ENCODE measurements at regions not wholly inside any gene's neighbourhood (a gene's known extent, or its start where the extent isn't known, plus 50 kb on each side); places are given as distances from the start of the nearest gene placed in this dataset.

- DNase-seq: no peak
Observed at GRCh38 chr18:40075616-40076015, 1879.4 kb upstream of the PIK3C3 start.

- no peak for DNase-seq
Observed at GRCh38 chr18:40072761-40073160, 1882.3 kb upstream of the PIK3C3 start.

GRCh38 chr18:40066368-40066767 lies 1888.7 kb upstream of the PIK3C3 start:
- no peak for DNase-seq

- no peak for DNase-seq
Observed at GRCh38 chr18:40063488-40063887, 1891.5 kb upstream of the PIK3C3 start.

GRCh38 chr18:40061086-40061485 lies 1893.9 kb upstream of the PIK3C3 start:
- DNase-seq: no peak

- no peak for DNase-seq
Observed at GRCh38 chr18:40060562-40060961, 1894.5 kb upstream of the PIK3C3 start.

GRCh38 chr18:40058811-40059570 lies 1896.0 kb upstream of the PIK3C3 start:
- no peak for DNase-seq

- DNase-seq: no peak
Observed at GRCh38 chr18:40056079-40056692, 1898.8 kb upstream of the PIK3C3 start.

GRCh38 chr18:40055262-40055661 lies 1899.8 kb upstream of the PIK3C3 start:
- DNase-seq: no peak

- no peak for DNase-seq
Observed at GRCh38 chr18:40049716-40050115, 1905.3 kb upstream of the PIK3C3 start.

GRCh38 chr18:40048886-40049650 lies 1906.0 kb upstream of the PIK3C3 start:
- DNase-seq: no peak

GRCh38 chr18:40048253-40048652 lies 1906.8 kb upstream of the PIK3C3 start:
- no peak for DNase-seq

- DNase-seq: no peak
Observed at GRCh38 chr18:40046596-40046995, 1908.4 kb upstream of the PIK3C3 start.

GRCh38 chr18:40041951-40042350 lies 1913.1 kb upstream of the PIK3C3 start:
- no peak for DNase-seq

GRCh38 chr18:40040574-40040973 lies 1914.5 kb upstream of the PIK3C3 start:
- DNase-seq: no peak

- no peak for DNase-seq
Observed at GRCh38 chr18:40037356-40037755, 1917.7 kb upstream of the PIK3C3 start.

- no peak for DNase-seq
Observed at GRCh38 chr18:40036861-40037260, 1918.2 kb upstream of the PIK3C3 start.

GRCh38 chr18:40035966-40036365 lies 1919.1 kb upstream of the PIK3C3 start:
- DNase-seq: no peak

- DNase-seq: no peak
Observed at GRCh38 chr18:40032076-40032475, 1923.0 kb upstream of the PIK3C3 start.

GRCh38 chr18:40031435-40031834 lies 1923.6 kb upstream of the PIK3C3 start:
- DNase-seq: no peak

- no peak for DNase-seq
Observed at GRCh38 chr18:40019797-40020392, 1935.1 kb upstream of the PIK3C3 start.

- DNase-seq: no peak
Observed at GRCh38 chr18:40018266-40018665, 1936.8 kb upstream of the PIK3C3 start.

GRCh38 chr18:40017021-40017420 lies 1938.0 kb upstream of the PIK3C3 start:
- no peak for DNase-seq

Data from hippocampal formation (tissue), 2 donors.